GM12878 (cell line): ENCODE measurements at regions not wholly inside any gene's neighbourhood (a gene's known extent, or its start where the extent isn't known, plus 50 kb on each side); places are given as distances from the start of the nearest gene placed in this dataset.

Experiments
- ATAC-seq: fragments of 200-7000 bp; cut with Tn5 transposase; 3 replicates; pipeline ENCODE4 v1.9.1; 2020; ENCODE audit warnings: mild to moderate bottlenecking, moderate library complexity
- BruUV-seq: library from RNA; stranded (reverse); fragments of 400-500 nt; replicated peaks from 2 replicates; lab custom pipeline; 2021; lab: Mats Ljungman, UMichigan
- CTCF ChIA-PET: fragments of 300-600 bp; sonication (Branson Sonifier 250); formaldehyde crosslinking; extraction: SDS; loops from one replicate; lab custom pipeline; 2021; ENCODE audit warnings: inconsistent platforms; lab: Yijun Ruan, JAX
- POLR2A ChIA-PET: fragments of 350-600 bp; formaldehyde crosslinking; extraction: SDS; loops from one replicate; lab custom pipeline; 2021; ENCODE audit warnings: inconsistent platforms; lab: Charles Lee
- RAD21 ChIA-PET: fragments of 300-600 bp; sonication (Branson Sonifier 250); formaldehyde crosslinking; loops from one replicate; lab custom pipeline; 2023; ENCODE audit warnings: antibody characterized with exemption; ENCODE audit not compliant: unreplicated experiment; lab: Charles Lee
- SMC1A ChIA-PET: fragments of 300-600 bp; sonication (Branson Sonifier 250); formaldehyde crosslinking; loops from one replicate; lab custom pipeline; 2023; ENCODE audit not compliant: unreplicated experiment, uncharacterized antibody; lab: Charles Lee
- DNase-seq: peaks from one replicate; pipeline ENCODE4 v3.0.0-alpha.2; 2011; ENCODE audit warnings: low read depth, low spot score
- FAIRE-seq: peaks from 3 replicates; lab custom pipeline; 2011; peaks lifted over from hg19 to GRCh38; lab: Jason Lieb, UNC
- H2AFZ ChIP-seq: 2 replicates; pipeline ENCODE4 v1.6.0; 2011; ENCODE audit warnings: low read depth, low read length, control low read depth; ENCODE audit not compliant: control insufficient read depth
- H3K27ac ChIP-seq: 2 replicates; pipeline ENCODE4 v1.5.1; 2011; ENCODE audit warnings: control low read depth; ENCODE audit not compliant: control insufficient read depth, insufficient read depth
- H3K27me3 ChIP-seq, 2 experiments: replicated peaks in 1 of 2; 2 replicates each; pipeline versions ENCODE4 v1.6.0 to v1.6.1; 2011; ENCODE audit warnings: low read length in 1 of 2; ENCODE audit not compliant: control insufficient read depth in 2 of 2, insufficient read depth in 2 of 2
- H3K36me3 ChIP-seq, 2 experiments: 2 replicates each; pipeline ENCODE4 v1.5.1; 2011; ENCODE audit warnings: low read length in 1 of 2; ENCODE audit not compliant: control insufficient read depth in 2 of 2, insufficient read depth in 2 of 2
- H3K4me1 ChIP-seq: 2 replicates; pipeline ENCODE4 v1.6.1; 2011; ENCODE audit warnings: mild to moderate bottlenecking, low read length, moderate library complexity, mixed read lengths; ENCODE audit not compliant: control insufficient read depth, insufficient read depth
- H3K4me2 ChIP-seq: 2 replicates; pipeline ENCODE4 v1.6.0; 2011; ENCODE audit warnings: control low read depth; ENCODE audit not compliant: control insufficient read depth, insufficient read depth
- H3K4me3 ChIP-seq: fragments of 200-600 bp; sonication (generic); 2 replicates; pipeline ENCODE4 v1.5.1; 2016
- H3K79me2 ChIP-seq: 2 replicates; pipeline ENCODE4 v1.6.0; 2011; ENCODE audit warnings: low read length; ENCODE audit not compliant: control insufficient read depth, insufficient read depth
- H3K9ac ChIP-seq: 2 replicates; pipeline ENCODE4 v1.8.0; 2011; ENCODE audit warnings: low read length, control low read depth, mixed read lengths; ENCODE audit not compliant: control insufficient read depth, insufficient read depth
- H3K9me3 ChIP-seq: replicated peaks from 3 replicates; pipeline ENCODE4 v1.5.1; 2011; ENCODE audit warnings: mild to moderate bottlenecking, low read length; ENCODE audit not compliant: control insufficient read depth, insufficient read depth
- H4K20me1 ChIP-seq: 2 replicates; pipeline ENCODE4 v1.6.0; 2011; ENCODE audit not compliant: control insufficient read depth, insufficient read depth
- BHLHE40 ChIP-seq, 2 experiments: fragments of 450-650 bp in 1 of 2; IDR thresholded peaks; 2 replicates each; pipeline ENCODE4 v1.6.1; 2011 to 2017; ENCODE audit warnings: low read depth in 2 of 2, borderline replicate concordance in 1 of 2, improper control_type of control experiment in 1 of 2, low read length in 1 of 2, mild to moderate bottlenecking in 1 of 2
- HDAC2 ChIP-seq: fragments of 200-600 bp; sonication (generic); IDR thresholded peaks from 2 replicates; pipeline ENCODE4 v1.6.1; 2017
- RFX5 ChIP-seq: IDR thresholded peaks from 2 replicates; pipeline ENCODE4 v1.6.1; 2011; ENCODE audit warnings: low read depth, low read length, improper control_type of control experiment
- STAT3 ChIP-seq: IDR thresholded peaks from 2 replicates; pipeline ENCODE4 v1.6.1; 2011; ENCODE audit warnings: low read depth, low read length, improper control_type of control experiment
- in situ Hi-C: fragments of 300-500 bp; cut with MboI; formaldehyde crosslinking; loops from 9 replicates; pipeline ENCODE4 v1.14.3; 2018; ENCODE audit warnings: mixed read lengths
- intact Hi-C: fragments of 100-400 bp; cut with micrococcal nuclease; formaldehyde crosslinking; loops from one replicate; pipeline ENCODE4 v1.14.2; 2022; ENCODE audit not compliant: unreplicated experiment
- TF ChIP-seq, protein P1 (sequence below): IDR thresholded peaks from 2 replicates; pipeline ENCODE4 v1.6.1; 2012; ENCODE audit warnings: improper control_type of control experiment, low read depth, low read length; ENCODE audit not compliant: insufficient replicate concordance
- TF ChIP-seq, protein P2 (sequence below): fragments of 450-650 bp; IDR thresholded peaks from 2 replicates; pipeline ENCODE4 v1.6.1; 2017; ENCODE audit warnings: antibody characterized with exemption, mild to moderate bottlenecking, moderate library complexity
- TF ChIP-seq, protein P3 (sequence below): fragments of 450-650 bp; formaldehyde crosslinking; IDR thresholded peaks from 2 replicates; pipeline ENCODE4 v1.5.0; 2022; ENCODE audit warnings: mild to moderate bottlenecking, missing genetic modification characterization
- TF ChIP-seq, protein P4 (sequence below): fragments of 150-350 bp; IDR thresholded peaks from 2 replicates; pipeline ENCODE4 v1.6.1; 2016; ENCODE audit warnings: low read depth, low read length

DNA sequence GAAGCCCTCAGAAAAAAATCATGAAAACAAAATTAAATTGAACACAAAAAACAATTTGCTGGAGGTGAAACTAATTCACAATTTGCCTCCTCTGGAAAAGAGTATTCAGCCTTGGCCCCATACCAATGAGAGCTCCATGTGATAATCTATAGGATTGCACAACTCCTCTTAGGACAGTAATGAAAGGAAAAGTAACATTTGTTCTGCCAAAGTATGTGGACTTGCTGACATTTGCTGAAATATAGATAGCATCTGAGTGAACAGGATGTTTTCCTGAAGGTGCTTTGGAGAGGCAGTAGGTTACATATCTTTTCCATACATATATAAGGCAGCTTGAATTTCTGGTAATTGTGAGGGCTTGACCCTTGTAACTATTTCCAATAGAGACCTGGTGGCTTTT is 122.8 kb downstream of the OR4C45 start:
- DNase-seq, result no peak
- SMC1A ChIA-PET, result no interaction called here
- TF ChIP-seq, protein P1, sequence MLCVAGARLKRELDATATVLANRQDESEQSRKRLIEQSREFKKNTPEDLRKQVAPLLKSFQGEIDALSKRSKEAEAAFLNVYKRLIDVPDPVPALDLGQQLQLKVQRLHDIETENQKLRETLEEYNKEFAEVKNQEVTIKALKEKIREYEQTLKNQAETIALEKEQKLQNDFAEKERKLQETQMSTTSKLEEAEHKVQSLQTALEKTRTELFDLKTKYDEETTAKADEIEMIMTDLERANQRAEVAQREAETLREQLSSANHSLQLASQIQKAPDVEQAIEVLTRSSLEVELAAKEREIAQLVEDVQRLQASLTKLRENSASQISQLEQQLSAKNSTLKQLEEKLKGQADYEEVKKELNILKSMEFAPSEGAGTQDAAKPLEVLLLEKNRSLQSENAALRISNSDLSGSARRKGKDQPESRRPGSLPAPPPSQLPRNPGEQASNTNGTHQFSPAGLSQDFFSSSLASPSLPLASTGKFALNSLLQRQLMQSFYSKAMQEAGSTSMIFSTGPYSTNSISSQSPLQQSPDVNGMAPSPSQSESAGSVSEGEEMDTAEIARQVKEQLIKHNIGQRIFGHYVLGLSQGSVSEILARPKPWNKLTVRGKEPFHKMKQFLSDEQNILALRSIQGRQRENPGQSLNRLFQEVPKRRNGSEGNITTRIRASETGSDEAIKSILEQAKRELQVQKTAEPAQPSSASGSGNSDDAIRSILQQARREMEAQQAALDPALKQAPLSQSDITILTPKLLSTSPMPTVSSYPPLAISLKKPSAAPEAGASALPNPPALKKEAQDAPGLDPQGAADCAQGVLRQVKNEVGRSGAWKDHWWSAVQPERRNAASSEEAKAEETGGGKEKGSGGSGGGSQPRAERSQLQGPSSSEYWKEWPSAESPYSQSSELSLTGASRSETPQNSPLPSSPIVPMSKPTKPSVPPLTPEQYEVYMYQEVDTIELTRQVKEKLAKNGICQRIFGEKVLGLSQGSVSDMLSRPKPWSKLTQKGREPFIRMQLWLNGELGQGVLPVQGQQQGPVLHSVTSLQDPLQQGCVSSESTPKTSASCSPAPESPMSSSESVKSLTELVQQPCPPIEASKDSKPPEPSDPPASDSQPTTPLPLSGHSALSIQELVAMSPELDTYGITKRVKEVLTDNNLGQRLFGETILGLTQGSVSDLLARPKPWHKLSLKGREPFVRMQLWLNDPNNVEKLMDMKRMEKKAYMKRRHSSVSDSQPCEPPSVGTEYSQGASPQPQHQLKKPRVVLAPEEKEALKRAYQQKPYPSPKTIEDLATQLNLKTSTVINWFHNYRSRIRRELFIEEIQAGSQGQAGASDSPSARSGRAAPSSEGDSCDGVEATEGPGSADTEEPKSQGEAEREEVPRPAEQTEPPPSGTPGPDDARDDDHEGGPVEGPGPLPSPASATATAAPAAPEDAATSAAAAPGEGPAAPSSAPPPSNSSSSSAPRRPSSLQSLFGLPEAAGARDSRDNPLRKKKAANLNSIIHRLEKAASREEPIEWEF, result no peak
- no peak for TF ChIP-seq STAT3
- no peak for TF ChIP-seq RFX5
- no peak for TF ChIP-seq BHLHE40 (IDR thresholded peaks at IDR 0.05; ENCODE audit: borderline replicate concordance in 1 of 2, low read depth in 2 of 2, low read length in 1 of 2)
- TF ChIP-seq, protein P2, sequence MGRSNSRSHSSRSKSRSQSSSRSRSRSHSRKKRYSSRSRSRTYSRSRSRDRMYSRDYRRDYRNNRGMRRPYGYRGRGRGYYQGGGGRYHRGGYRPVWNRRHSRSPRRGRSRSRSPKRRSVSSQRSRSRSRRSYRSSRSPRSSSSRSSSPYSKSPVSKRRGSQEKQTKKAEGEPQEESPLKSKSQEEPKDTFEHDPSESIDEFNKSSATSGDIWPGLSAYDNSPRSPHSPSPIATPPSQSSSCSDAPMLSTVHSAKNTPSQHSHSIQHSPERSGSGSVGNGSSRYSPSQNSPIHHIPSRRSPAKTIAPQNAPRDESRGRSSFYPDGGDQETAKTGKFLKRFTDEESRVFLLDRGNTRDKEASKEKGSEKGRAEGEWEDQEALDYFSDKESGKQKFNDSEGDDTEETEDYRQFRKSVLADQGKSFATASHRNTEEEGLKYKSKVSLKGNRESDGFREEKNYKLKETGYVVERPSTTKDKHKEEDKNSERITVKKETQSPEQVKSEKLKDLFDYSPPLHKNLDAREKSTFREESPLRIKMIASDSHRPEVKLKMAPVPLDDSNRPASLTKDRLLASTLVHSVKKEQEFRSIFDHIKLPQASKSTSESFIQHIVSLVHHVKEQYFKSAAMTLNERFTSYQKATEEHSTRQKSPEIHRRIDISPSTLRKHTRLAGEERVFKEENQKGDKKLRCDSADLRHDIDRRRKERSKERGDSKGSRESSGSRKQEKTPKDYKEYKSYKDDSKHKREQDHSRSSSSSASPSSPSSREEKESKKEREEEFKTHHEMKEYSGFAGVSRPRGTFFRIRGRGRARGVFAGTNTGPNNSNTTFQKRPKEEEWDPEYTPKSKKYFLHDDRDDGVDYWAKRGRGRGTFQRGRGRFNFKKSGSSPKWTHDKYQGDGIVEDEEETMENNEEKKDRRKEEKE, result no peak
- TF ChIP-seq, protein P3, sequence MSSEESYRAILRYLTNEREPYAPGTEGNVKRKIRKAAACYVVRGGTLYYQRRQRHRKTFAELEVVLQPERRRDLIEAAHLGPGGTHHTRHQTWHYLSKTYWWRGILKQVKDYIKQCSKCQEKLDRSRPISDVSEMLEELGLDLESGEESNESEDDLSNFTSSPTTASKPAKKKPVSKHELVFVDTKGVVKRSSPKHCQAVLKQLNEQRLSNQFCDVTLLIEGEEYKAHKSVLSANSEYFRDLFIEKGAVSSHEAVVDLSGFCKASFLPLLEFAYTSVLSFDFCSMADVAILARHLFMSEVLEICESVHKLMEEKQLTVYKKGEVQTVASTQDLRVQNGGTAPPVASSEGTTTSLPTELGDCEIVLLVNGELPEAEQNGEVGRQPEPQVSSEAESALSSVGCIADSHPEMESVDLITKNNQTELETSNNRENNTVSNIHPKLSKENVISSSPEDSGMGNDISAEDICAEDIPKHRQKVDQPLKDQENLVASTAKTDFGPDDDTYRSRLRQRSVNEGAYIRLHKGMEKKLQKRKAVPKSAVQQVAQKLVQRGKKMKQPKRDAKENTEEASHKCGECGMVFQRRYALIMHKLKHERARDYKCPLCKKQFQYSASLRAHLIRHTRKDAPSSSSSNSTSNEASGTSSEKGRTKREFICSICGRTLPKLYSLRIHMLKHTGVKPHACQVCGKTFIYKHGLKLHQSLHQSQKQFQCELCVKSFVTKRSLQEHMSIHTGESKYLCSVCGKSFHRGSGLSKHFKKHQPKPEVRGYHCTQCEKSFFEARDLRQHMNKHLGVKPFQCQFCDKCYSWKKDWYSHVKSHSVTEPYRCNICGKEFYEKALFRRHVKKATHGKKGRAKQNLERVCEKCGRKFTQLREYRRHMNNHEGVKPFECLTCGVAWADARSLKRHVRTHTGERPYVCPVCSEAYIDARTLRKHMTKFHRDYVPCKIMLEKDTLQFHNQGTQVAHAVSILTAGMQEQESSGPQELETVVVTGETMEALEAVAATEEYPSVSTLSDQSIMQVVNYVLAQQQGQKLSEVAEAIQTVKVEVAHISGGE (CRISPR knock-in tag), result no peak
- TF ChIP-seq HDAC2, result no peak
- TF ChIP-seq, protein P4, sequence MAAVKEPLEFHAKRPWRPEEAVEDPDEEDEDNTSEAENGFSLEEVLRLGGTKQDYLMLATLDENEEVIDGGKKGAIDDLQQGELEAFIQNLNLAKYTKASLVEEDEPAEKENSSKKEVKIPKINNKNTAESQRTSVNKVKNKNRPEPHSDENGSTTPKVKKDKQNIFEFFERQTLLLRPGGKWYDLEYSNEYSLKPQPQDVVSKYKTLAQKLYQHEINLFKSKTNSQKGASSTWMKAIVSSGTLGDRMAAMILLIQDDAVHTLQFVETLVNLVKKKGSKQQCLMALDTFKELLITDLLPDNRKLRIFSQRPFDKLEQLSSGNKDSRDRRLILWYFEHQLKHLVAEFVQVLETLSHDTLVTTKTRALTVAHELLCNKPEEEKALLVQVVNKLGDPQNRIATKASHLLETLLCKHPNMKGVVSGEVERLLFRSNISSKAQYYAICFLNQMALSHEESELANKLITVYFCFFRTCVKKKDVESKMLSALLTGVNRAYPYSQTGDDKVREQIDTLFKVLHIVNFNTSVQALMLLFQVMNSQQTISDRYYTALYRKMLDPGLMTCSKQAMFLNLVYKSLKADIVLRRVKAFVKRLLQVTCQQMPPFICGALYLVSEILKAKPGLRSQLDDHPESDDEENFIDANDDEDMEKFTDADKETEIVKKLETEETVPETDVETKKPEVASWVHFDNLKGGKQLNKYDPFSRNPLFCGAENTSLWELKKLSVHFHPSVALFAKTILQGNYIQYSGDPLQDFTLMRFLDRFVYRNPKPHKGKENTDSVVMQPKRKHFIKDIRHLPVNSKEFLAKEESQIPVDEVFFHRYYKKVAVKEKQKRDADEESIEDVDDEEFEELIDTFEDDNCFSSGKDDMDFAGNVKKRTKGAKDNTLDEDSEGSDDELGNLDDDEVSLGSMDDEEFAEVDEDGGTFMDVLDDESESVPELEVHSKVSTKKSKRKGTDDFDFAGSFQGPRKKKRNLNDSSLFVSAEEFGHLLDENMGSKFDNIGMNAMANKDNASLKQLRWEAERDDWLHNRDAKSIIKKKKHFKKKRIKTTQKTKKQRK, result no peak

More for the DNA sequence above, 122.8 kb downstream of the OR4C45 start:
- Histone ChIP-seq H4K20me1 (no peaks in the 10 kb centered on the region), H3K27ac (no peak overlapping the region), H3K9ac (no peak overlapping the region), H3K27me3 (no peaks in the 10 kb centered on the region), H2AFZ (no peak overlapping the region), H3K4me3 (no peak overlapping the region), H3K9me3 (no peaks in the 10 kb centered on the region), H3K36me3 (no peaks in the 10 kb centered on the region), H3K4me2 (no peak overlapping the region), H3K79me2 (no peaks in the 10 kb centered on the region), H3K4me1 (no peaks in the 10 kb centered on the region)
- ATAC-seq (no peak), FAIRE-seq (no peak)
- intact Hi-C loops (no loop called here), in situ Hi-C loops (loop anchor here (25.0 kb wide), 1 partner anchor 257 kb away; no protein-coding TSS in a partner anchor)
- RAD21 ChIA-PET, result no interaction called here
- no TSS peak for BruUV-seq
- CTCF ChIA-PET, result no interaction called here
- POLR2A ChIA-PET, result no interaction called here
